ENCODE measurements at regions not wholly inside any gene's neighbourhood (a gene's known extent, or its start where the extent isn't known, plus 50 kb on each side); places are given as distances from the start of the nearest gene placed in this dataset.

GRCh38 chr12:116352315-116352835 lies 74.9 kb upstream of the MED13L start:
- TF ChIP-seq SIN3A (IDR thresholded peaks at IDR 0.05; ENCODE audit: borderline replicate concordance, insufficient read depth, low read length), result no peak
- TF ChIP-seq REST (IDR thresholded peaks at IDR 0.05; ENCODE audit: insufficient read depth in 1 of 2, low read depth in 2 of 2, low read length in 2 of 2), result no peak
- no peak for TF ChIP-seq TAF1 (IDR thresholded peaks at IDR 0.05; ENCODE audit: borderline replicate concordance, insufficient read depth, low read length)
- TF ChIP-seq POLR2AphosphoS5 (IDR thresholded peaks at IDR 0.05; ENCODE audit: low read depth, low read length), result no peak
- no peak for TF ChIP-seq FOXP2 (optimal IDR thresholded peaks at IDR 0.05; ENCODE audit: borderline replicate concordance, extremely low read depth, extremely low read length, insufficient read depth)

GRCh38 chr12:116353958-116354357 lies 76.5 kb upstream of the MED13L start:
- TF ChIP-seq POLR2AphosphoS5 (IDR thresholded peaks at IDR 0.05; ENCODE audit: low read depth, low read length) (no peak), SIN3A (IDR thresholded peaks at IDR 0.05; ENCODE audit: borderline replicate concordance, insufficient read depth, low read length) (no peak), TAF1 (IDR thresholded peaks at IDR 0.05; ENCODE audit: borderline replicate concordance, insufficient read depth, low read length) (no peak), REST (IDR thresholded peaks at IDR 0.05; ENCODE audit: insufficient read depth in 1 of 2, low read depth in 2 of 2, low read length in 2 of 2) (no peak), FOXP2 (optimal IDR thresholded peaks at IDR 0.05; ENCODE audit: borderline replicate concordance, extremely low read depth, extremely low read length, insufficient read depth) (no peak)

- no peak for TF ChIP-seq SIN3A (IDR thresholded peaks at IDR 0.05; ENCODE audit: borderline replicate concordance, insufficient read depth, low read length)
- no peak for TF ChIP-seq REST (IDR thresholded peaks at IDR 0.05; ENCODE audit: insufficient read depth in 1 of 2, low read depth in 2 of 2, low read length in 2 of 2)
- TF ChIP-seq TAF1 (IDR thresholded peaks at IDR 0.05; ENCODE audit: borderline replicate concordance, insufficient read depth, low read length), result no peak
- no peak for TF ChIP-seq POLR2AphosphoS5 (IDR thresholded peaks at IDR 0.05; ENCODE audit: low read depth, low read length)
- TF ChIP-seq FOXP2 (optimal IDR thresholded peaks at IDR 0.05; ENCODE audit: borderline replicate concordance, extremely low read depth, extremely low read length, insufficient read depth), result no peak
These were observed 77.0 kb upstream of the MED13L start for GRCh38 chr12:116354534-116354933.

- TF ChIP-seq FOXP2 (optimal IDR thresholded peaks at IDR 0.05; ENCODE audit: borderline replicate concordance, extremely low read depth, extremely low read length, insufficient read depth) (no peak), POLR2AphosphoS5 (IDR thresholded peaks at IDR 0.05; ENCODE audit: low read depth, low read length) (no peak), TAF1 (IDR thresholded peaks at IDR 0.05; ENCODE audit: borderline replicate concordance, insufficient read depth, low read length) (no peak), REST (IDR thresholded peaks at IDR 0.05; ENCODE audit: insufficient read depth in 1 of 2, low read depth in 2 of 2, low read length in 2 of 2) (no peak), SIN3A (IDR thresholded peaks at IDR 0.05; ENCODE audit: borderline replicate concordance, insufficient read depth, low read length) (no peak)
These were observed 77.7 kb upstream of the MED13L start for GRCh38 chr12:116354950-116355783.

Data from PFSK-1 (cell line).